ENCODE measurements at regions not wholly inside any gene's neighbourhood (a gene's known extent, or its start where the extent isn't known, plus 50 kb on each side); places are given as distances from the start of the nearest gene placed in this dataset.

GRCh38 chr20:48024539-48024938 is 239.3 kb upstream of the SULF2 start:
- TF ChIP-seq CTCF (conservative IDR thresholded peaks at IDR 0.05) = no peak
- no peak for TF ChIP-seq ZFX (IDR thresholded peaks at IDR 0.05)

Data from C4-2B (cell line).